Suprapubic skin (tissue), 4 donors: ENCODE measurements at regions not wholly inside any gene's neighbourhood (a gene's known extent, or its start where the extent isn't known, plus 50 kb on each side); places are given as distances from the start of the nearest gene placed in this dataset.
"Not testable (repeated sequence)": the region's sequence is repeated elsewhere in the genome, so short reads cannot be mapped to it uniquely, and the experiment has no call there.

Experiments used
- CTCF ChIP-seq, 2 donors: fragments of 200-600 bp in 1 of 2; fragments of 450-650 bp in 1 of 2; sonication (generic) in 1 of 2; IDR thresholded peaks; one replicate each; pipeline ENCODE4 v1.5.1; 2016 to 2019; ENCODE audit warnings: antibody characterized with exemption in 2 of 2, mild to moderate bottlenecking in 1 of 2, moderate library complexity in 1 of 2
- EP300 ChIP-seq: sonication (generic); formaldehyde crosslinking; IDR thresholded peaks from one replicate; pipeline ENCODE4 v1.6.1; 2017; ENCODE audit warnings: antibody characterized with exemption
- POLR2A ChIP-seq, 2 donors: fragments of 450-650 bp; IDR thresholded peaks; one replicate each; pipeline ENCODE4 v1.6.1; 2017; ENCODE audit warnings: antibody characterized with exemption in 2 of 2, mild to moderate bottlenecking in 2 of 2, moderate library complexity in 2 of 2
- POLR2AphosphoS5 ChIP-seq, 3 donors: sonication (generic); formaldehyde crosslinking; IDR thresholded peaks; one replicate each; pipeline ENCODE4 v1.6.1; 2017; ENCODE audit warnings: antibody characterized with exemption in 3 of 3

- TF ChIP-seq CTCF (IDR thresholded peaks at IDR 0.05); POLR2AphosphoS5 (IDR thresholded peaks at IDR 0.05); POLR2A (IDR thresholded peaks at IDR 0.05); EP300: not testable (repeated sequence)
These were observed 144.8 kb upstream of the PRKD1 start for GRCh38 chr14:30072454-30072853.
